ENCODE measurements at regions not wholly inside any gene's neighbourhood (a gene's known extent, or its start where the extent isn't known, plus 50 kb on each side); places are given as distances from the start of the nearest gene placed in this dataset.

GRCh38 chr1:213417225-213417820 lies 366.3 kb downstream of the RPS6KC1 start:
- Histone ChIP-seq H3K4me1 (ENCODE audit: control insufficient read depth, extremely low read depth, insufficient read depth, low read length) (no peaks in the 10 kb centered on the region), H3K79me2 (ENCODE audit: control insufficient read depth, insufficient read depth, low read length) (no peaks in the 10 kb centered on the region), H3K36me3 (ENCODE audit: control insufficient read depth in 2 of 2, extremely low read depth in 1 of 2, insufficient read depth in 2 of 2, low read length in 2 of 2) (no peaks in the 10 kb centered on the region), H3K4me3 (ENCODE audit: control insufficient read depth in 2 of 3, extremely low read depth in 1 of 3, insufficient read depth in 2 of 3, low read depth in 1 of 3, low read length in 3 of 3) (no peak overlapping the region), H3K27me3 (ENCODE audit: control insufficient read depth, extremely low read depth, insufficient read depth, low read length) (peaks cover 7% of the 10 kb centered on the region), H3K4me2 (ENCODE audit: control insufficient read depth, extremely low read depth, insufficient read depth, low read depth, low read length) (no peak overlapping the region), H2AFZ (ENCODE audit: control insufficient read depth, low read length) (no peak overlapping the region), H3K9me3 (ENCODE audit: control insufficient read depth, low read depth, low read length) (no peaks in the 10 kb centered on the region), H4K20me1 (ENCODE audit: control insufficient read depth, extremely low read depth, insufficient read depth, low read length) (no peaks in the 10 kb centered on the region), H3K27ac (ENCODE audit: control insufficient read depth, insufficient read depth, low read length) (no peak overlapping the region), H3K9me1 (ENCODE audit: control insufficient read depth, extremely low read depth, insufficient read depth, low read length) (no peaks in the 10 kb centered on the region), H3K9ac (ENCODE audit: control insufficient read depth, extremely low read depth, insufficient read depth, low read length) (no peak overlapping the region)
- no peak for TF ChIP-seq EZH2 (IDR thresholded peaks at IDR 0.05; ENCODE audit: low read length)
- TF ChIP-seq CTCF (optimal IDR thresholded peaks at IDR 0.05 in 1 of 3, IDR thresholded peaks at IDR 0.05 in 1 of 3, conservative IDR thresholded peaks at IDR 0.05 in 1 of 3; ENCODE audit: extremely low read depth in 1 of 3, insufficient read depth in 2 of 3, low read length in 3 of 3), result no peak
- FAIRE-seq, result no peak
- no peak for DNase-seq (ENCODE audit: low read depth, low spot score)
- dilution Hi-C loops (cut with MboI; ENCODE audit: extremely low pct_ligation_motif_present, low sequenced_read_pairs), result no loop called here

DNA sequence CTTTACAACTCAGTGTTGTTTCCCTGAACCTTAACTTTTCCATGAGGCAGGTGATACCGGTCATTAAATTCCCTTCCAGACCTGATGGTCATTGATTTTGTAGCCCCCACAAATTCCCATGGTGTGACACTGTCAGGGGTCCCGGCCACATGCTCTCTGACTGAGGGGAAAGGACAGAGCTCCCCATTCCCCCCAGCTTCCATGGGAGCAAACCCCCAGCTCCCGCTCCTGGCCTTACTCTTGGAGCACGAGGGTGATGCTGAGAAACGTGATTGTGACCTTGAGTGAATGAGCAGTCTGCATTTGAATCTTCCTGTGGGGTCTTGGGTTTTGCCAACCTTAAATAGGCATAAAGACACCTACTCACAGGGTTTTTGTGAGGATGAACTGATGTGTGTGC lies 366.8 kb downstream of the RPS6KC1 start:
- H3K27ac ChIP-seq (ENCODE audit: control insufficient read depth, insufficient read depth, low read length), result no peak overlapping the region
- no peak overlapping the region for H2AFZ ChIP-seq (ENCODE audit: control insufficient read depth, low read length)
- H3K36me3 ChIP-seq (ENCODE audit: control insufficient read depth in 2 of 2, extremely low read depth in 1 of 2, insufficient read depth in 2 of 2, low read length in 2 of 2), result no peaks in the 10 kb centered on the region
- H3K27me3 ChIP-seq (ENCODE audit: control insufficient read depth, extremely low read depth, insufficient read depth, low read length), result peaks cover 7% of the 10 kb centered on the region
- H3K79me2 ChIP-seq (ENCODE audit: control insufficient read depth, insufficient read depth, low read length), result no peaks in the 10 kb centered on the region
- no peaks in the 10 kb centered on the region for H3K9me1 ChIP-seq (ENCODE audit: control insufficient read depth, extremely low read depth, insufficient read depth, low read length)
- H3K9ac ChIP-seq (ENCODE audit: control insufficient read depth, extremely low read depth, insufficient read depth, low read length), result no peak overlapping the region
- H3K4me1 ChIP-seq (ENCODE audit: control insufficient read depth, extremely low read depth, insufficient read depth, low read length), result no peaks in the 10 kb centered on the region
- FAIRE-seq (no peak), DNase-seq (ENCODE audit: low read depth, low spot score) (no peak)
- H3K4me2 ChIP-seq (ENCODE audit: control insufficient read depth, extremely low read depth, insufficient read depth, low read depth, low read length), result no peak overlapping the region
- dilution Hi-C loops (cut with MboI; ENCODE audit: extremely low pct_ligation_motif_present, low sequenced_read_pairs), result no loop called here
- TF ChIP-seq CTCF (optimal IDR thresholded peaks at IDR 0.05 in 1 of 3, IDR thresholded peaks at IDR 0.05 in 1 of 3, conservative IDR thresholded peaks at IDR 0.05 in 1 of 3; ENCODE audit: extremely low read depth in 1 of 3, insufficient read depth in 2 of 3, low read length in 3 of 3) (no peak), EZH2 (IDR thresholded peaks at IDR 0.05; ENCODE audit: low read length) (no peak)
- H4K20me1 ChIP-seq (ENCODE audit: control insufficient read depth, extremely low read depth, insufficient read depth, low read length), result no peaks in the 10 kb centered on the region
- H3K4me3 ChIP-seq (ENCODE audit: control insufficient read depth in 2 of 3, extremely low read depth in 1 of 3, insufficient read depth in 2 of 3, low read depth in 1 of 3, low read length in 3 of 3), result no peak overlapping the region
- no peaks in the 10 kb centered on the region for H3K9me3 ChIP-seq (ENCODE audit: control insufficient read depth, low read depth, low read length)
